Stimulated activated naive CD8-positive, alpha-beta T cell treated with anti-CD3 and anti-CD28 coated beads, Interleukin-15, Interleukin-2, amounts not matched to agents 100 ng/mL and 50 ng/mL, for 24 hours (primary cell): ENCODE measurements at regions not wholly inside any gene's neighbourhood (a gene's known extent, or its start where the extent isn't known, plus 50 kb on each side); places are given as distances from the start of the nearest gene placed in this dataset.
"Not testable (repeated sequence)": the region's sequence is repeated elsewhere in the genome, so short reads cannot be mapped to it uniquely, and the experiment has no call there.

ENCODE experiments used
- H3K27ac Mint-ChIP-seq: one replicate; pipeline ENCODE4 v1.8.0; 2021; ENCODE audit warnings: mild to moderate bottlenecking, mixed read lengths
- H3K27me3 Mint-ChIP-seq: one replicate; pipeline ENCODE4 v1.8.0; 2021; ENCODE audit warnings: mixed read lengths
- H3K36me3 Mint-ChIP-seq: one replicate; pipeline ENCODE4 v1.8.0; 2021; ENCODE audit warnings: low read depth, mixed read lengths
- H3K4me1 Mint-ChIP-seq: one replicate; pipeline ENCODE4 v1.8.0; 2021; ENCODE audit warnings: low read depth, mixed read lengths
- H3K4me3 Mint-ChIP-seq: one replicate; pipeline ENCODE4 v1.8.0; 2021; ENCODE audit warnings: mild to moderate bottlenecking, mixed read lengths
- H3K9me3 Mint-ChIP-seq: one replicate; pipeline ENCODE4 v1.8.0; 2021; ENCODE audit warnings: mixed read lengths

- H3K4me1 Mint-ChIP-seq: no peaks in the 10 kb centered on the region
- peaks cover 12% of the 10 kb centered on the region for H3K9me3 Mint-ChIP-seq
- H3K36me3 Mint-ChIP-seq: no peaks in the 10 kb centered on the region
- H3K27ac Mint-ChIP-seq: no peak overlapping the region
- H3K4me3 Mint-ChIP-seq: no peak overlapping the region
- H3K27me3 Mint-ChIP-seq: no peaks in the 10 kb centered on the region
Observed at GRCh38 chr12:29908157-29908556, 124.4 kb upstream of the TMTC1 start.

- Mint-ChIP-seq H3K9me3 (peaks cover 12% of the 10 kb centered on the region), H3K36me3 (no peaks in the 10 kb centered on the region), H3K27ac (no peak overlapping the region), H3K4me1 (no peaks in the 10 kb centered on the region), H3K27me3 (no peaks in the 10 kb centered on the region), H3K4me3 (no peak overlapping the region)
Observed at GRCh38 chr12:29907461-29907860, 123.7 kb upstream of the TMTC1 start.

GRCh38 chr12:29902043-29902442 lies 118.3 kb upstream of the TMTC1 start:
- Mint-ChIP-seq H3K27ac (no peak overlapping the region), H3K9me3 (peaks cover 5% of the 10 kb centered on the region), H3K4me1 (no peaks in the 10 kb centered on the region), H3K27me3 (no peaks in the 10 kb centered on the region), H3K4me3 (no peak overlapping the region), H3K36me3 (no peaks in the 10 kb centered on the region)

GRCh38 chr12:29901585-29901984 lies 117.8 kb upstream of the TMTC1 start:
- H3K27me3 Mint-ChIP-seq: no peaks in the 10 kb centered on the region
- no peak overlapping the region for H3K27ac Mint-ChIP-seq
- peaks cover 5% of the 10 kb centered on the region for H3K9me3 Mint-ChIP-seq
- H3K36me3 Mint-ChIP-seq: no peaks in the 10 kb centered on the region
- no peaks in the 10 kb centered on the region for H3K4me1 Mint-ChIP-seq
- H3K4me3 Mint-ChIP-seq: no peak overlapping the region

- no peaks in the 10 kb centered on the region for H3K9me3 Mint-ChIP-seq
Observed at GRCh38 chr12:29899212-29899931, 115.6 kb upstream of the TMTC1 start.

GRCh38 chr12:29895966-29896365 lies 112.2 kb upstream of the TMTC1 start:
- H3K4me3 Mint-ChIP-seq: no peak overlapping the region
- H3K27me3 Mint-ChIP-seq: no peaks in the 10 kb centered on the region
- H3K9me3 Mint-ChIP-seq: peaks cover 3% of the 10 kb centered on the region
- H3K36me3 Mint-ChIP-seq: no peaks in the 10 kb centered on the region
- no peaks in the 10 kb centered on the region for H3K4me1 Mint-ChIP-seq
- H3K27ac Mint-ChIP-seq: no peak overlapping the region

More at GRCh38 chr12:29899212-29899931, 115.6 kb upstream of the TMTC1 start:
- Mint-ChIP-seq H3K27me3 (no peaks in the 10 kb centered on the region), H3K36me3 (no peaks in the 10 kb centered on the region), H3K4me3 (no peak overlapping the region), H3K27ac (no peak overlapping the region), H3K4me1 (no peaks in the 10 kb centered on the region)

- Mint-ChIP-seq H3K9me3 (peaks cover 3% of the 10 kb centered on the region), H3K4me1 (no peaks in the 10 kb centered on the region), H3K4me3 (no peak overlapping the region), H3K27ac (no peak overlapping the region), H3K36me3 (no peaks in the 10 kb centered on the region), H3K27me3 (no peaks in the 10 kb centered on the region)
Observed at GRCh38 chr12:29893002-29893401, 109.3 kb upstream of the TMTC1 start.

- no peak overlapping the region for H3K4me3 Mint-ChIP-seq
- H3K4me1 Mint-ChIP-seq: no peaks in the 10 kb centered on the region
- no peak overlapping the region for H3K27ac Mint-ChIP-seq
- H3K36me3 Mint-ChIP-seq: no peaks in the 10 kb centered on the region
- H3K27me3 Mint-ChIP-seq: no peaks in the 10 kb centered on the region
- peaks cover 3% of the 10 kb centered on the region for H3K9me3 Mint-ChIP-seq
Observed at GRCh38 chr12:29891792-29892191, 108.0 kb upstream of the TMTC1 start.

- Mint-ChIP-seq H3K27ac (no peak overlapping the region), H3K36me3 (no peaks in the 10 kb centered on the region), H3K9me3 (peaks cover 6% of the 10 kb centered on the region)
Observed at GRCh38 chr12:29889737-29890136, 106.0 kb upstream of the TMTC1 start.

GRCh38 chr12:29888777-29889176 lies 105.0 kb upstream of the TMTC1 start:
- peaks cover 14% of the 10 kb centered on the region for H3K9me3 Mint-ChIP-seq
- H3K36me3 Mint-ChIP-seq: no peaks in the 10 kb centered on the region
- H3K27ac Mint-ChIP-seq: no peak overlapping the region
- no peaks in the 10 kb centered on the region for H3K4me1 Mint-ChIP-seq
- no peaks in the 10 kb centered on the region for H3K27me3 Mint-ChIP-seq
- no peak overlapping the region for H3K4me3 Mint-ChIP-seq

More at GRCh38 chr12:29889737-29890136, 106.0 kb upstream of the TMTC1 start:
- Mint-ChIP-seq H3K4me3 (no peak overlapping the region), H3K4me1 (no peaks in the 10 kb centered on the region), H3K27me3 (no peaks in the 10 kb centered on the region)

- not testable (repeated sequence) for H3K27me3 Mint-ChIP-seq, H3K4me3 Mint-ChIP-seq, H3K27ac Mint-ChIP-seq, H3K4me1 Mint-ChIP-seq, H3K36me3 Mint-ChIP-seq
- peaks cover 10% of the 10 kb centered on the region for H3K9me3 Mint-ChIP-seq
Observed at GRCh38 chr12:29884957-29885356, 101.2 kb upstream of the TMTC1 start.

- Mint-ChIP-seq H3K36me3 (no peaks in the 10 kb centered on the region), H3K27me3 (no peaks in the 10 kb centered on the region), H3K4me1 (no peaks in the 10 kb centered on the region), H3K9me3 (peaks cover 10% of the 10 kb centered on the region), H3K27ac (no peak overlapping the region), H3K4me3 (no peak overlapping the region)
Observed at GRCh38 chr12:29883941-29884554, 100.3 kb upstream of the TMTC1 start.

- H3K4me1 Mint-ChIP-seq: no peaks in the 10 kb centered on the region
- H3K4me3 Mint-ChIP-seq: no peak overlapping the region
- no peak overlapping the region for H3K27ac Mint-ChIP-seq
- peaks cover 10% of the 10 kb centered on the region for H3K9me3 Mint-ChIP-seq
- H3K27me3 Mint-ChIP-seq: no peaks in the 10 kb centered on the region
- no peaks in the 10 kb centered on the region for H3K36me3 Mint-ChIP-seq
Observed at GRCh38 chr12:29883525-29883924, 99.8 kb upstream of the TMTC1 start.

- Mint-ChIP-seq H3K4me3 (no peak overlapping the region), H3K4me1 (no peaks in the 10 kb centered on the region), H3K27me3 (no peaks in the 10 kb centered on the region), H3K27ac (no peak overlapping the region), H3K9me3 (peaks cover 16% of the 10 kb centered on the region), H3K36me3 (no peaks in the 10 kb centered on the region)
Observed at GRCh38 chr12:29882846-29883245, 99.1 kb upstream of the TMTC1 start.

- no peaks in the 10 kb centered on the region for H3K4me1 Mint-ChIP-seq
- peaks cover 21% of the 10 kb centered on the region for H3K9me3 Mint-ChIP-seq
- H3K4me3 Mint-ChIP-seq: no peak overlapping the region
- no peak overlapping the region for H3K27ac Mint-ChIP-seq
- H3K36me3 Mint-ChIP-seq: no peaks in the 10 kb centered on the region
- no peaks in the 10 kb centered on the region for H3K27me3 Mint-ChIP-seq
Observed at GRCh38 chr12:29880987-29881386, 97.2 kb upstream of the TMTC1 start.
